Inflammatory macrophage treated with lipopolysaccharide for 4 hours (primary cell): ENCODE measurements at regions not wholly inside any gene's neighbourhood (a gene's known extent, or its start where the extent isn't known, plus 50 kb on each side); places are given as distances from the start of the nearest gene placed in this dataset.
"Not testable (repeated sequence)": the region's sequence is repeated elsewhere in the genome, so short reads cannot be mapped to it uniquely, and the experiment has no call there.

Source experiments
- DNase-seq: peaks from one replicate; pipeline ENCODE4 v3.0.0-alpha.2; 2020

DNA sequence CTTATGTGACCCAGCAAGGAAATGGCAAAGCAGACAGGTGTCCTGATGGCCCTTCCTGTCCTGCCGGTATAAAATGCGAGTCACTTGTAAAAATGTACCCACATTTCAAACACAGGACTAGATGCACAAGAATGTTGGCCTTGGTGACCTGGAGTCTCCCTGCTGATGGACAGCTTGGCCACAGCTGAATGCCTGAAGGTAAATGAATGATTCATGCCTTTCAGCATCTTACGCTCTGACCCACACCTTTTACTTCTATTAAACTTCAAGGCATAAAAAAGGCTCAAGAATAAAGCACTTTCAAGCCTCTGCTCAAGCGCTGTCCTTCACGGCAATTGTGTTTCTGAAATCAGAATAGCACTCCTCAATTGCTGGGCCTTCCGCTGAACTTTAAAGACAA is 228.0 kb upstream of the SLCO3A1 start:
- DNase-seq, result no peak

DNA sequence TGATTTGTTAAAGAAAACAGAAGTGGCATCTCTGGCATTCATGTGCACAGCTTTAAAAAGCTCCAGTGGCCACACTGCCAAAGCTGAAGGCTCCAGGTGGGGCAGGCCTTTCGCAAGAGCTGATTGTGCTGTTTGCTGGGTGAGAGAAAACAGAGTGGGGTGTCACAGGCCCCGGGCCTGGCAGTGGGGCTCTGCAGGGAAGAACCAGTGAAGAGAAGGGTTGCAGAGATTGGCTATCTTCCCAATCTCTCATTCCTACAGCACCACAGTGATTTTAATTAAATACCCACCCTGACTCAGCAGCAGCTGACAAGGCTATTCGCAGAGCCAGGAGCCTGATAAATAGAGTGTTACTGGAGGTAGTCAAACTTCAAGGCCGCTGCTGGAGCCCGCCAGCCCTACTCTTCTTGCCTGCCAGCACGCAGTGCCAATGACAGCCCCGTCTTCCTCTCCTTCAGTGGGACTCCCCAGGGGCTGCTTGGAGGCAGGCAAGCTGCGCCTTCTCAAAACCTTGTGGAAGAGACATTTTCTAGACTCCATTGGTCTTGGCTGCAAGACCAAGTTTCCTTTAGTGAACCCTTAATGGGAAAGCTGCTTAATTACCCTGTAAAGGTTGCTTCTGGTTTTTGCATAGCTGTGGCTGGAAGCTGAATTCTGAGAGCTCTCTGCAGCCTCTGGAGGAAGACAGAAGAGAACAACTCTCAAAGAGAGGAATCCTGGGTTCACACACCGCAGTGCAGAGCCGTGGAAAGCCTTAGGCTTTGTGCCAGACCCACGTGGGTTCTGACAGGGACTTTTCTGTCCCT is 225.8 kb upstream of the SLCO3A1 start:
- no peak for DNase-seq

DNA sequence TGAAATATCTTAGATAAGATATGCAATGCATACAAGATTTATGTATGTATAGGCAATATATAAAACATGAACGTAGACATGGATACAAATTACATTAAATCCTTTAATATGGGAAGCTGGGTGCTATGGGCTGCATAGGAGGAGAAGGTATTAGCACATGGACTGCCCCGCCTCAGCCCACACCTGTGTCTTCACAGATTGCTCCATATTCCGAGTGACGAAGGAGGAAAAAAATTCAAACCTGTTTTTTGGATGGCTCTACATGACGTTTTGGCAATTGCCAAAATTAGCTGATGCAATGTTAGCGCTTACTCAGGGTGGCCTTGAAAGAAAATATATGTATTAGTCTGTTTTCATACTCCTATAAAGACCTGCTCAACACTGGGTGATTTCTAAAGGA is 223.4 kb upstream of the SLCO3A1 start:
- DNase-seq, result no peak

DNA sequence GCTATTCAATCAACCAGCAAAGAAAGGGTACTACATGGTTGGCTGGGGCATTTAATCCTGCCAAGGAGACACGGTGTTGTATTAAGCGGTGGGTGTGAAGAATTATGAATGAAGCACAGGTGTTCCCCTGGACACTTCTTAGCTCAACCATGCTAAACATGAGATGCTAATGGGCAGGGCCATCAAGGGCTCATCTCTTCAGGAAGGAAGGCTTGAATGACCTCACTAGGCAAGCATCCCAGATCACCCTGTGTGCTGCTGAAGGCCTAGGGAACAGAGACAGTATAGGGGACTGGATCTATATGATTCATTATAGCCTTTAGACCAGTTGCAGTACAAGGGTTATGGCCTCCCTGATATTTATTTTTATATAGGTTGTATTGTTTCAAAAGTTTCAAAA is 221.3 kb upstream of the SLCO3A1 start:
- no peak for DNase-seq

DNA sequence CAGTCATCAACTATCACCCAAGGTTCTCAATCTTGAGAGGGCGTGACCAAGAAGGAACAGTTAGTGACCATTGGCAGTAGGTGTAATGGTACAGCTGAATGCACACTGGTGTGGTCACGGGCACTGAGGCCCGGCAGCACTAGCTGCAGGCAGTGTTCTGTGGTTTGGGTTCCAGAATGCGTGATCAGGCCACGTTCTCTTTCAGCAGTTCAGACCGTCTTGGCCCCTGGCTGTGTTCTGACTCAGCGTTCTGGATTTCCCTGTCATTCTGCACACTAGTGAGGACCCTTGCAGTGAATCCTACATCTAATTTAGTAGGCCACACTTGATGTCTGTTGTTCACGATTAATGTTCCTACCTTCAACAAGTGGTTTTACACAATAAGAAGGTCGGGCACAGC is 220.5 kb upstream of the SLCO3A1 start:
- DNase-seq, result no peak

DNA sequence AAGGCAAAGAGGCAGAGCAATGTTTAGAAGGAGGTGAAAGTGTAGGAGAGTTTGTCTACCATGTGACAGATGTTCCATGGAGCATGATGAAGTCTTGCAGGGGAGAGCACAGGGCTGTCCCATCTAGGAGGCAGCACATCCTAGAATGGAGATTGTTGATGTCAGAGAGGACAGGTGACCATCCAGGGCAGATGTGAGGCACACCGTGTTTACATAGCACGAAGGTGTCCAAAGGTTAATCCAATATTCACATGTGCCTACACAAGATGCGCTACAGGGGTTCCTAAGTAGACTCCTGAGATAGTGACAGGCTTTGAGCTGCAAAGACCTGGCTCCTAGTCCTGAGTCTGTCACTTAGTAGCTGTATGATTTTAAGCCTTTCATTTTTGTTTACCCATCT is 219.3 kb upstream of the SLCO3A1 start:
- no peak for DNase-seq

DNA sequence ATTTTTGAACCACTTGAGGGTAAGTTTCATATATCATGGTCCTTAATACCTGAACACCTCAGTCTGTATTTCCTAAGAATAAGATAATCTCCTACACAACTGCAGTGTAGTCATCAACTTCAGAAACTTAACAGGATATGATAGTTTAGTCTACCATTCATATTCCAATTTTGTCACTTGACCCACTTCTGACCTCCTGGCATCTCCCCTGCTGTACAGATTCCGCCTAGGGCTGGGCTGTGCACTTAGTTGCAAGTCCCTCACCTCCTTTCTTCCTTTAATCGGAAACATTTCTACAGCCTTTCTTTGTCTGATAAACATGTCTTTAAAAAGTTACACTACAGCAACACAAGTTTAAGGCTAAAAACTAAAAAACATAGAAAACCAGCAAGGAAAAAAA is 218.4 kb upstream of the SLCO3A1 start:
- DNase-seq, result no peak

DNA sequence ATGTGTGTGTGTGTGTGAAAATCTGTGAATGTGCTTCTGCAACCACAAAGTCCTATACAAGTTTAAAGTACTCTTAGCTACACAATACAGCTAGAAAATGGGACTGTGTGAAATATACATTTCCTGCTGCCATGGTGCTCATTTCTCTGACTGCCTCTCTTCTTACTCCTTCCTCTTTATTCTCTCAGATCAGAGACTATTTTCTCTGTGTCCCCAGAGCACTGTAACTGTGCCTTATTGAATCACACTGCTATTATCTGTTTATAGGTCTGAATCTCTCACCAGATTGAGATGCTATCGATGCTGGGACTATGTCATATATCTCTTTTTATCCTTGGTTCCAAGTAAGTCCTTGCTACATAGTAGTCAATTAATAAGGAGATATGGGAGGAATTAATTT is 217.9 kb upstream of the SLCO3A1 start:
- DNase-seq, result no peak

DNA sequence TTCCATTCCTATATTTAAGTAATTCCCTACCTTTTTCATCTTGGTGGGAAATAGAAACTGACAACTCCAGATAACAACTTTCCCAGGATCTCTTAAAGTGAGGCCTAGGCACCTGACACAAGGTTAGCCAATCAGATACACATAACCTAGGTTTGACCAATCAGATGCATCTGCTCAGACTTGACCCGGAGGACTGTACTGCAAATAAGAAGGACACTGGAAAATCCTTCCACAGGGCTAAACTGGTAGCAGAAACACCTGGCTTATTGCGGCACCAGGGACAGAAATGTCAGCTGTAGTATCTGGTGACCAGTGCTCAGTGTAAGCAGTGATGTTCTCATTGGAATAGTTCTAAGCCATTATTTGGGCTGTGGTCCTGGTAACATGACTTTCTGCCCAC is 204.5 kb upstream of the SLCO3A1 start:
- DNase-seq, result no peak

DNA sequence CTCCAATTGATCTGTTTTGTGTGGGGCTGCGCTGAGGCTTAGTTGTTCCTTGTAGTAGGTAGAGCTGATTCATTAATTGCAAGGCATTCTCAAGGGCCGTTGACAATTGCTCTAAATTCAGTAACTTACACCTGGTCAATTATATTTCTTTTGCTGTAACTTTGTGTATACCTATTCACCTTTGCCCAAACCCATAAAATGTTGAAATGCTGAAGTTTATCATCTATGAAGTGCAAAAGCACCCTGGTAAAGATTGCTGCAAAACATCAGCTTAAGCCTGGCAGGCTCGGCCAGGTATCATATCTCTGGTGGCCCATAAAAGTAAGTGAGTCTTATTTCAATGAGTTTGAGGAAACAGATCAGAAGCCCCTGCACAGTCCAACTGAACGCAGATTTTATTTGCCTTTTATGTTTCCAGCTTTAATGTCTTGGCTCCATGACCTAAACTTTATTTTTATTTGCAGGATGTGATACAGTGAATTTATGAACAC is 203.6 kb upstream of the SLCO3A1 start:
- DNase-seq, result no peak

DNA sequence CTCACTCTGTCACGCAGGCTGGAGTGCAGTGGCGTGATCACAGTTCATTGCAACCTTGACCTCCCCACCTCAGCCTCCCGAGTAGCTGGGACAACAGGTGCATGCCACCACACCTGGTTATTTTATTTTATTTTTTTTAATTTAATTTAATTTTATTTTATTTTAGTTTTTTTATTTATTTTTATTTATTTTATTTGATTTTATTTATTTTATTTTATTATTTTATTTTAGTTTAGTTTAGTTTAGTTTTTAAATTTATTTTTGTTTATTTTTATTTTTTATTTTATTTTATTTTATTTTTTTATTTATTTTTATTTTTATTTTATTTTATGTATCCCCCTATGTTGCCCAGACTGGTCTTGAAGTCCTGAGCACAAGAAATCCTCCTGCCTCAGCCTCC is 202.3 kb upstream of the SLCO3A1 start:
- no peak for DNase-seq

DNA sequence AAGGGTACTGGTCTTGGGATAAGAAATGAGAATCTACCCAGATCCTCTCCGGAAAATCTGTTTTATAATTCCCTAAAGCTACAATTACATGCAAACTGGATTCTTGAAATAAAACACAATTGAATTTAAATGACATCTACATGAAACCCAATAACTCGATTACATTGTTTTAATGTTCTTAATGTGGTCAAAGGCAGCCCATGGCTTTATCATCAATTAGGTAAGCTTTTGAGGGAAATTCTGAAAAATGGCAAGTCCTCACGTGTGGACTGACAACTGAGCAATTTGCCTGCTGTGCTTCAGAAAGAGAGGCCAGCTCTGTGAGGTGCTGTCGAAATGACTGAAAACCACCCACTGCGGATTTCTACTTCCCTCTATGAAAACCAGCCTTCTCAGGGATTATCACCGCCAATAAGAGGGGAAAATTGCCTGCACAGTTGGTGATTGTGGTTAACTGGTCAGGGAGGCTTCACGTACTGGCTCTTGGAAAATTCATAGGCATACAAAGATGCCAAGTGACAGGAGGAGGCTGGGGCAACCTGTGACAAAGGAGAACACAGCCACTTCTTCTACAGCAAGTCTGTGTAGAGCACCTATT is 200.8 kb upstream of the SLCO3A1 start:
- DNase-seq, result no peak

DNA sequence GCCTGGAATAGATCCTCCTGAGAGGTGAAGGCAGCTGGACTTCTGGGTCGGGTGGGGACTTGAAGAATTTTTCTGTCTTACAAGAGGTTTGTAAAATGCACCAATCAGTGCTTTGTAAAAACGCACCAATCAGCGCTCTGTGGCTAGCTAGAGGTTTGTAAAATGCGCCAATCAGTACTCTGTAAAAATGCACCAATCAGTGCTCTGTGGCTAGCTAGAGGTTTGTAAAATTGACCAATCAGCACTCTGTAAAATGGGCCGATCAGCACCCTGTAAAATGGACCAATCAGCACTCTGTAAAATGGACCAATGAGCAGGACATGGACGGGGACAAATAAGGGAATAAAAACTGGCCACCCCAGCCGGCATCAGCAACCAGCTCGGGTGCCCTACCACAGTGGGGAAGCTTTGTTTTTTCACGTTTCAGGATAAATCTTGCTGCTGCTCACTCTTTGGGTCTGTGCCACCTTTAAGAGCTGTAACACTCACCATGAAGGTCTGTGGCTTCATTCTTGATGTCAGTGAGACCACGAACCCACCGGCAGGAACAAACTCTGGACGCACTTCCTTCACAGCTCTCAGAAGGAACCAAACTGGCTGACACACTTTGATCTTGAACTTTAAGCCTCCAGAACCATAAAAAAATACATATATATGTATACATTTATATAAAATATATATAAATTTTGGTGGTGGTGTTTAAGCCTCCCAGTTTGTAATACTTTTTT is 197.8 kb upstream of the SLCO3A1 start:
- DNase-seq, result not testable (repeated sequence)

DNA sequence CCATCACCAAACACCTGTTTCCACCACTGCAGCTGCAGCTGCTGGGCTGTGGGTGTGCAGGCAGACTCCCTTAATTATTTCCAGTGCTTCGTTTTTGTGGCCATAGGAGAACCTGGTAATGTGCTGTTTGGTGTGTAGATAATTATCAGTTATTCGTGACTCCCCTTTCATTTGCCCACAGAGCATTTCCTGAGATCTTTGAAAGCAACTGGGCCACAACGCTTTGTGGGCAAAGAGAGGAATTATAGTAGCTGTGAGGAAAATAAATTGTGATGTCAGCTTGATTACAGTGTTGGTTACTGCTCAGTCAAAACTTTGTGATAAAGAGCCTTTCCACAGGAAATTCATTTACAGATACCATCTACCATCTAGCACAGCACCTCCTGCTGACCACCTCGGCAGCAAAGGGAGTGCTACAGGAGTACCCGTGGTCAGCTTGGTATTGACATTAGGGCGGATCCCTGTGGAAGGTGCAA is 193.3 kb upstream of the SLCO3A1 start:
- no peak for DNase-seq

DNA sequence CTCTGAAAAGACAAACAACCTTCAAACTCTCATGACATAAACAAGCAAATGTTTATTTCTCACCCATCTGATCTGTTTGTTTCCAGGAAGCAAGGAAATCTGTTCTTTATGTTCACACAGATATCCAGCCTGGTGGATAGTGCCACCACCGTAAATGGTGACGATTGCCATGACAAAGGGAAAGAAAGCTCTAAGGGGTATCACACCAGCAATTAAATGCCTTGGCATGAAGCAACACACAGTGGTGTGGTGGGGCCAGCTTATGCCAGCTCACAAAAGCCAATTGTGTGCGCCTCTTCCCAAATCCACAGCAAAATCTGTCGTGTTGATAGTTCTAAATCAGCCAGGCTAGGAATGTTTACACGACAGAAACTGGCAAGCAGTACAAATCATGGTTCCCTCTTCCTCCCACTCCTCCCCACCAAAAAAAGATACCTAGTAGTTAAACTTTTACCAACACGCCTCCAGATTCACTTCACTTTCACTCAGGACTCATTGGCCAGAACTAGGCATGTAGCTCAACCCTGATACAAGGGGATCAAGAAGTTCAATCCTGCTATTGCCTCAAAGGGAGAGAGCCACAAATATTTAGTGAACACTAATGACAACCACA is 189.2 kb upstream of the SLCO3A1 start:
- no peak for DNase-seq

DNA sequence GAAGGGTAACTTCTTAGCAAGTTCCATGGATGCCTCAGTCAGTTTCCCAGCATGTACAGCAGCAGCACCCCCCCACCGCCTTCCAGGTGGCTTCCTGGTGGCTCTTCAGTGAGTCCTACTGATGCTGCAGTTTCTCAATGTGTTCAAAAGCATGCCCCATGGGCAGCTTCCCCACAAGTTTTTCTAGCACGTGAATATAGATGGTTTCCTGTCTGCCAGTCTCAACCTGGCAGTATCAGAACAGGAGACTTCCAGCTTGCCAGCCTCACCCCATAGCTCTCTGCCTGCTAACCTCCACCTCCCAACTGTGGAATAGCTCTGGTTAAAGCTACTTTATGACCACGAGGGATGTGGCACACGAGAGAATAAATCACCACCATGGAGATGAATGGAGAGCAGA is 188.3 kb upstream of the SLCO3A1 start:
- DNase-seq, result no peak

DNA sequence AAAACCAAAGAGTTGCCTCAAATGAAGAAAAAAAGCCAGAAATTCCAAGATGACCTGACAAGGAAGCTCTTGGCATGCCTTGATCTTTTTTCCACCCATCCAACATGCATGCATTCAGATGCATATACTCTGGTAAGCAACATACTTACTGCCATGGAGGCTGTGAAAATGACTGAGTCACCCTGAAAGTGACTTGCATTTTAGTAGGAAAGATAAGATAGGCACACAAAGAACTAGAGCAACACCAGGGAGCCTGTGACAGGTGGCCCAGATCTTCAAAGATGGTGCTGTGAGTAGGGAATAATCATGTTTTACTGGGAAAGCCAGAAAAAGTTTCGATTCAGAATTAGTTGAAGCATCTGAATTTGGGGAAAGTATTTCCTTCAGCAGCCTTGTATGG is 185.1 kb upstream of the SLCO3A1 start:
- no peak for DNase-seq

DNA sequence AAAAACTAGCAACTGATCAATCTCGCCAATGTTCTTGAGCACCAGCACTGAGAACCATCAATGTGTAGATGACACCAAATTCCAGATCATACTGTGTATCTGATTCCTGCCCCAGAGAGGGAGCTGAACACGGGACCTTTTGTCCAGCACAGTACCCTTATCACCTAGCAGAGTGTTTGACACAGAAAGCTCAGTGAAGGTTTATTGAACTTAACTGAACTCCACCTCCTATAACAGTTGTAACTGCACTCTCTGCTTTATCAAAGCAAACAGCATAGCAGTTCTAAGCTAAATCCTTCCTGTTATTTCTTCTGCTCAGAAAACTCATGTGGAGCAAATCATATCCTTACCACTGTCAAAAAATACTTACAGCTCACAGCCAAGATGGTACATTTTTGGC is 183.4 kb upstream of the SLCO3A1 start:
- no peak for DNase-seq

DNA sequence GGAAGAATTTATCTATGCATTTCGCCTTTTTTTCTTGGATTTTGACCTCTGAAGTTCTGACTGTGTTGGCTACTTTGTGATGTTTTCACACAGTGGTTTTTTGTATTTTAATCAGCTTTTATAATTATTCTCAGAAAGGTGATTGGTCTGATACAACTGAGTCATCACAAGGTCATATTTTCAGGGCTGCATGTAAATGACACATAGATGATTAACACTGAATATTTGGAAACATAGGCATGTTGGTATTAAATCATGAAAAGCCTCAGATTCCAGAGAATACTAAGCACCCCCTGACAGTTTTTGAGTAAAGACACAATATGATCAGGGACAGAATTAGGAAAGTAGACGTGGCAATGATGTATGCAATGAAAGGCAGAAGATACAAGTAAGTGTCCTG is 175.5 kb upstream of the SLCO3A1 start:
- no peak for DNase-seq

DNA sequence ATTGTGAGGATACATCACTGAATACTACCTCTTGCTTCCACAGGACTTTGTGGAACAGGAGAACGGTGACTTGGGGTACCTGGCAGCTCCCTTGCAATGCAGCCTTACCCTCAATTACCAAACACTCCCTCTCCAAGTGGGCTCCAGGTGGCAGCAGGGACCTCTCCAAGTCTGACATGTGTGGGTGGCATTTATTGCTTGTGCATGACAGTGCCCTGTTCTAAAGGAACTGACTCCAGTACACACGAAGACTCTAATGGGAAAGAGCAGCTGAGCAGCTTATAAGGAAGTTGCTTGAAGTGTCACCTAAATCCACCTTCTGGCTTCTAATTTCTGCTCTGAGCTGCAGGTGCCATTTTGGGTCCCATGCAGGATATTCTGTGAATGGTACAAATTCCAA is 174.1 kb upstream of the SLCO3A1 start:
- DNase-seq, result peak; percentile 3

DNA sequence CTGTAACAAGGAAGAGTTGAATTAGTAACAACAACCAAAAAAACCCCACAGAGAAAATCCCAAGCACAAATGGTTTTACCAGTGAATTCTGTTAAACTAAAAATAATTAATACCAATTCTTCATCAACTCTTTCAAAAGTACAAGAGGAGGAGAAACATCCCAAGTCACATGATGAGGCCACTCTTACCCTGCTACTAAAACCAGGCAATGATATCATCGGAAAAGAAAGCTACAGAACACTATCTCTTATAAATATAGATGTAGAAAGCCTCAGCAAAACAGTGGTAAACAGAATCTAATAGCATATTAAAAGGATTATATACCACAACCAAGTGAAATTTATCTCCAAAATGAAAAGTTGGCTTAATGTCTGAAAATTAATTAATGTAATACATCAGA is 168.1 kb upstream of the SLCO3A1 start:
- DNase-seq, result no peak

DNA sequence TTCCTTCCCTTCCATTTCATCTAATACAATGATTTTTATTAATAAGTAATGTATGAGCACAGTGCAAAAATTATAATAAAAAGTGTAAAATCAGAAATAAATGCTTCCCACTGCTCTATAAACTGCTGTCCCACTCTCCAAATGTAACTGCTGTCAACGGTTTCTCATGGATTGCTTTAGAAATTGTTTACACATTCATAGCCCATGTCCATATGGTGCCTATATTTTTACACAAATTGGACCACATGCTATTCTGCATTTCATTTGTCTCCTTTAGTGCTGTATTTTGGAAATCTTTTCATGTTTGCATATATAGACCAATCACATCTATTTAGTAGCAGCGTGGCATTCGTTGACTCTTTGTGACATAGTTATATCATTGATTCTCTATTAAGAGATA is 164.7 kb upstream of the SLCO3A1 start:
- no peak for DNase-seq

DNA sequence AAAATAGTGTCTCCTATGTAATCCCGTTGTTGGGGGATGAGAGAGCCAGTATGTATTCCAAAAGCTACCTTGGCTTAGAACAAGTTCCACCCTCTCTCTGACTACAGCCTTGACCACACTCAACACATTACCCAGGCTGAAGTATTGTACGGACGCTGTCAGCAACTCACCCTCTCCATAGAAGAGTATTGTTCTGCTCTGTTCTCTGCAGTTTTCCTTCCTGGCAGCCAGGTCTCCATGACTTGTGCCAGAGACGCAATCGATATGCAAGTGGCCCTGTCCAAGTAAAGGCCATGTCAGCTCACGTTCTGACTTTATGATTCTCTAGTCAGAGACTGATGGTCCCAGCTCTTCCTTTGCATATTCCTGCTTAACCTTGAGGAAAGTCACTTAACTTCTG is 164.1 kb upstream of the SLCO3A1 start:
- DNase-seq, result no peak

DNA sequence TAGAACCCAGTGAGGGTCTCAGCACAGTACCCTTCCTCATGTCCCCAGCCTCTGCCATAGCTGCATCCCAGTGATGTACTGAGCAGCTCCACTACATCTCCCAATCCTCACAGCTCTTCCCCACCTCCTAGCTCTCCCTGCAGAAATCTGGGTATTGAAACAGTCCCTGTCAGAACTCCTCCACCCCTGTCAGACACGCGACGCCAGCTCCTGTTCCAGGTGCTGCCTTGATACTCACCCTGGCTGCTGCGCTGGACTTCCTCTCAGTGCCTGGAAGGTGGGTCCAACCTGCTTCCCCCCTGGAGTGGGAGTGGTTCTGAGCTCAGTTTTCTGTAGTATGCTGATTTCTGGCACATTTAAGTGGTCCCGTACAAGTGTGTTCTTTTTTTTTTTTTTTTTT is 160.9 kb upstream of the SLCO3A1 start:
- no peak for DNase-seq
